Thoracic aorta (tissue), 2 donors: ENCODE measurements at regions not wholly inside any gene's neighbourhood (a gene's known extent, or its start where the extent isn't known, plus 50 kb on each side); places are given as distances from the start of the nearest gene placed in this dataset.

Experiments used
- ATAC-seq: fragments of 150-250 bp; one replicate; pipeline ENCODE4 v1.8.0; 2017; ENCODE audit warnings: low read depth; ENCODE audit not compliant: insufficient number of reproducible peaks, low FRiP score
- DNase-seq: peaks from one replicate; pipeline ENCODE4 v3.0.0-alpha.2; 2020; ENCODE audit warnings: low spot score
- H3K27ac ChIP-seq, 2 donors: fragments of 200-600 bp; sonication (generic); 1 replicate in 1 of 2; 2 replicates in 1 of 2; pipeline ENCODE4 v1.5.1; 2016; ENCODE audit warnings: mild to moderate bottlenecking in 2 of 2, moderate library complexity in 2 of 2
- H3K27me3 ChIP-seq: fragments of 200-600 bp; sonication (generic); replicated peaks from 2 replicates; pipeline ENCODE4 v1.6.0; 2016; ENCODE audit warnings: mild to moderate bottlenecking; ENCODE audit not compliant: insufficient read depth
- H3K36me3 ChIP-seq: fragments of 200-600 bp; sonication (generic); one replicate; pipeline ENCODE4 v1.5.1; 2016
- H3K4me1 ChIP-seq, 2 donors: fragments of 200-600 bp; sonication (generic); 1 replicate in 1 of 2; 2 replicates in 1 of 2; pipeline versions ENCODE4 v1.5.1 to v1.6.0; 2016; ENCODE audit warnings: low read depth in 2 of 2, mild to moderate bottlenecking in 1 of 2; ENCODE audit not compliant: control insufficient read depth in 1 of 2
- H3K4me3 ChIP-seq: fragments of 200-600 bp; sonication (generic); 2 replicates; pipeline ENCODE4 v1.5.1; 2016; ENCODE audit warnings: mild to moderate bottlenecking
- H3K9me3 ChIP-seq: fragments of 200-600 bp; sonication (generic); 2 replicates; pipeline ENCODE4 v1.5.1; 2016
- TF ChIP-seq, protein P1 (sequence below): fragments of 200-600 bp; sonication (generic); IDR thresholded peaks from one replicate; pipeline ENCODE4 v1.5.1; 2019; ENCODE audit warnings: antibody characterized with exemption

GRCh38 chr18:56273541-56274219 lies 364.7 kb downstream of the TXNL1 start:
- DNase-seq: no peak
- Histone ChIP-seq H3K27me3 (no peaks in the 10 kb centered on the region), H3K4me3 (no peak overlapping the region), H3K27ac (no peak overlapping the region), H3K9me3 (no peaks in the 10 kb centered on the region), H3K36me3 (no peaks in the 10 kb centered on the region), H3K4me1 (no peaks in the 10 kb centered on the region)
- TF ChIP-seq, protein P1, sequence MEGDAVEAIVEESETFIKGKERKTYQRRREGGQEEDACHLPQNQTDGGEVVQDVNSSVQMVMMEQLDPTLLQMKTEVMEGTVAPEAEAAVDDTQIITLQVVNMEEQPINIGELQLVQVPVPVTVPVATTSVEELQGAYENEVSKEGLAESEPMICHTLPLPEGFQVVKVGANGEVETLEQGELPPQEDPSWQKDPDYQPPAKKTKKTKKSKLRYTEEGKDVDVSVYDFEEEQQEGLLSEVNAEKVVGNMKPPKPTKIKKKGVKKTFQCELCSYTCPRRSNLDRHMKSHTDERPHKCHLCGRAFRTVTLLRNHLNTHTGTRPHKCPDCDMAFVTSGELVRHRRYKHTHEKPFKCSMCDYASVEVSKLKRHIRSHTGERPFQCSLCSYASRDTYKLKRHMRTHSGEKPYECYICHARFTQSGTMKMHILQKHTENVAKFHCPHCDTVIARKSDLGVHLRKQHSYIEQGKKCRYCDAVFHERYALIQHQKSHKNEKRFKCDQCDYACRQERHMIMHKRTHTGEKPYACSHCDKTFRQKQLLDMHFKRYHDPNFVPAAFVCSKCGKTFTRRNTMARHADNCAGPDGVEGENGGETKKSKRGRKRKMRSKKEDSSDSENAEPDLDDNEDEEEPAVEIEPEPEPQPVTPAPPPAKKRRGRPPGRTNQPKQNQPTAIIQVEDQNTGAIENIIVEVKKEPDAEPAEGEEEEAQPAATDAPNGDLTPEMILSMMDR: no peak
- ATAC-seq: no peak

GRCh38 chr18:56270671-56271250 lies 367.6 kb downstream of the TXNL1 start:
- no peaks in the 10 kb centered on the region for H3K9me3 ChIP-seq
- no peaks in the 10 kb centered on the region for H3K27me3 ChIP-seq
- TF ChIP-seq, protein P1: no peak
- no peak for DNase-seq
- H3K4me1 ChIP-seq: no peaks in the 10 kb centered on the region
- no peak for ATAC-seq
- H3K4me3 ChIP-seq: no peak overlapping the region
- no peaks in the 10 kb centered on the region for H3K36me3 ChIP-seq
- H3K27ac ChIP-seq: no peak overlapping the region

- DNase-seq (no peak), ATAC-seq (no peak)
- Histone ChIP-seq H3K36me3 (no peaks in the 10 kb centered on the region), H3K27me3 (no peaks in the 10 kb centered on the region), H3K27ac (no peak overlapping the region), H3K4me1 (no peaks in the 10 kb centered on the region), H3K9me3 (no peaks in the 10 kb centered on the region), H3K4me3 (no peak overlapping the region)
- TF ChIP-seq, protein P1: no peak
These were observed 368.4 kb downstream of the TXNL1 start for GRCh38 chr18:56269958-56270357.

DNA sequence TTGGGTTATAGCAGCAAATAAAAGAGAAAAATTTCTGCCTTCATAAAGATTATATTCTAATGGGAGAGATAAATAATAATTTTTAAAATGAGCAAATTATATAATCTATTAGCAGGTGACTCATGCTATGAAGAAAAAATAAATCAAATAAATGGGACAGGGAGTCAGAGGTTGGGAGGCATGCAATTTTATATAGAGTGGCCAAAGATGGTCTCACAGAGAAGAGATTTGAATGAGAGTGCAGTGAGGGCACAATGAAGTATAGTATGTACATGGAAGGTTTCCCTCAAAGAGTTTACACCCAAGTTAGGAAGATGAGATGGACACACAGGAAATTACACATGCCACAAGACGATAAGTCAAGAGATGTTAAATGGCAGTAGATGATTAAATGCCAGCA lies 369.4 kb downstream of the TXNL1 start:
- H3K36me3 ChIP-seq: no peaks in the 10 kb centered on the region
- H3K27ac ChIP-seq: no peak overlapping the region
- H3K4me1 ChIP-seq: no peaks in the 10 kb centered on the region
- DNase-seq: no peak
- H3K4me3 ChIP-seq: no peak overlapping the region
- ATAC-seq: no peak
- no peaks in the 10 kb centered on the region for H3K9me3 ChIP-seq
- TF ChIP-seq, protein P1: no peak
- H3K27me3 ChIP-seq: no peaks in the 10 kb centered on the region

DNA sequence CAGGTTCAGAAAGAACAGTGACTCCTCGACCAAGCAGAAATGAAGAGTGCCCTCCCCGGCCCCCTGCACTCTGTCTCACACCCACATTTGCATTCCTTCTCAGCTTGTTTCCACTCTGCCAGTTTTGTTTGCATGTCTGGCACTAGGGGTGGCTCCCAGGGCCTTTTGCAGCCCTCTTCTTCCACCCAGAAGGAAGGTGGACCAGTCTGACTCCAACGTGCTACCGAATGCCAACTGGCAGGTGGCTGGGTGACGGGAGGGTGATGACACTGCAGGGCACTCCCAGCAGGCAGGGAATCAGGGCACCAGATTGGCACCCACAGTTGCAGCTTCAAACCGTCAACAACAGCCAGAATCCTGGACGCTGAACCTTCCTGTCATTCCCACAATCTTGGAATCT lies 371.1 kb downstream of the TXNL1 start:
- Histone ChIP-seq H3K4me3 (no peak overlapping the region), H3K27ac (no peak overlapping the region), H3K27me3 (no peaks in the 10 kb centered on the region), H3K36me3 (no peaks in the 10 kb centered on the region), H3K9me3 (no peaks in the 10 kb centered on the region), H3K4me1 (no peaks in the 10 kb centered on the region)
- TF ChIP-seq, protein P1: no peak
- DNase-seq (no peak), ATAC-seq (no peak)
